GM12801 (cell line): ENCODE measurements at regions not wholly inside any gene's neighbourhood (a gene's known extent, or its start where the extent isn't known, plus 50 kb on each side); places are given as distances from the start of the nearest gene placed in this dataset.

Experiments used
- CTCF ChIP-seq: IDR thresholded peaks from one replicate; pipeline ENCODE4 v1.5.1; 2011; ENCODE audit warnings: control low read depth; ENCODE audit not compliant: insufficient read length; ENCODE audit errors: extremely low read depth

GRCh38 chr2:8281234-8281633 is 400.6 kb upstream of the ID2 start:
- no peak for TF ChIP-seq CTCF

- TF ChIP-seq CTCF = no peak
Observed at GRCh38 chr2:8281950-8282857, 399.7 kb upstream of the ID2 start.

- TF ChIP-seq CTCF = no peak
Observed at GRCh38 chr2:8282858-8283252, 399.0 kb upstream of the ID2 start.

GRCh38 chr2:8285081-8285480 is 396.8 kb upstream of the ID2 start:
- no peak for TF ChIP-seq CTCF

GRCh38 chr2:8285898-8286297 is 396.0 kb upstream of the ID2 start:
- no peak for TF ChIP-seq CTCF

- no peak for TF ChIP-seq CTCF
Observed at GRCh38 chr2:8288206-8288605, 393.6 kb upstream of the ID2 start.

GRCh38 chr2:8289111-8289510 is 392.7 kb upstream of the ID2 start:
- no peak for TF ChIP-seq CTCF
